HG02981 (cell line): ENCODE measurements at regions not wholly inside any gene's neighbourhood (a gene's known extent, or its start where the extent isn't known, plus 50 kb on each side); places are given as distances from the start of the nearest gene placed in this dataset.

Experiments used
- ATAC-seq: cut with Tn5 transposase; IDR thresholded peaks from one replicate; pipeline ENCODE4 v1.9.1; 2021; ENCODE audit warnings: mild to moderate bottlenecking, moderate library complexity; ENCODE audit not compliant: unreplicated experiment

DNA sequence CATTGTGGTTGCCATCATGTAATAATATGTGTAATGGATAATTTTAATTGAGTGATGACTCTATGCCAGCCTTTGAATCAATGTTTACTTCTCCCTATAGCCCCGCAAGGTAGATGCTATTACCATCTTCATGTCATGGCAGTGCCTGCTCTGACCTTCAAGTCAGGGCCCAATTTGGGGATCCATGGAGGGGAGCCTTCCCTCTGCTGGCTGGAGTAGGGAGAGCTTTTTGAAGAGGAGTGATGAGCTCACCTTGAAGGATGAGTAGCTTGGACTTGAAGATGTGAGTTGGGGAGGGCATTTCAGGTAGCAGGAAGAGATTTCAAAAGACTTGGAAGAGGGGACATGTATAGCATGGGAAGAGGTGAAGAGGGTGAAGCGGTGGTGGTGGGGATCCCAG lies 189.2 kb downstream of the FOXD2 start:
- ATAC-seq = no peak

DNA sequence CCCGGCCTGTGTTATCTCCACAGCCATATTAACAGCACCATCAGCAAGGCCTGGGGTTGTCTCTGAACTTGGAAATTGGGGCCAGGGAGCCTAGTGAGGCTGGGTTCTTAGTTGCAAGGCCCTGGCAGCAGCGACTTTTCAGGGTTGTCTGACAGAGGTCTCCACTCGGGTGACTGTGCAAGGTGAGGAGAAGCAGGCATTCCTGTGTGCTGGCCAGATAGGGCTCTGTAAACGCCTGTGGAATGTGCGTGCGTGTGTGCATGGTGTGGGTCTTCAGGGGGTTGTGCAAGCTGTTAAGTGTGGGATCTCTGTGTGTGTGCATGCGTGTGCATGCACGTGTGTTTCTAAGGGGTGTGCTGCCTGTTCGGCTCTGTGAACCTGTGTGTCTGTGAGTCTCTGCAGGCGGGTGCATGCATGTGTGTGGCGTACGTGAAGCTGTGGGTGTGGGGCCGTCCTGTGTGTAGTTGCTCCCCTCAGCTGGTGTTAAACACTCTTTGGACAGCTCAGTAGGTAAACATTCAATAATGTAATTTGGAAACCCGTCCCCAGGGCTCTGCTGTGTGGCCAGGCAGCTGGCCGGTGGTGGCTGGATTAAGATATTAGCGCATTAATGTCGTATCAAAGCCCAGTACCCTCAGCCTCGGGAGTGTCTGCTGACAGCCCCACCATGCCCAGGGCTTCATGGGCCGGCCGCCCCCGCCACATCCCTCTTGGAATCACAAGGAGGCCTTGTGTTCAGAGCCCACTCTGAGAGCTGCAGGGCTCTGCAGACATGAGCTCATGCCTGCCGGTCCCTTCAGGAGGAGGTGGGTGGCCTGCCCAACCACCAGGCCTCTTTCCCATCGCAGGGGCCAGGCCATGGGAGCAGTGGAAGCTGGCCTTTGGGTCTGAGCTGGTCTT lies 189.9 kb downstream of the FOXD2 start:
- ATAC-seq = no peak

DNA sequence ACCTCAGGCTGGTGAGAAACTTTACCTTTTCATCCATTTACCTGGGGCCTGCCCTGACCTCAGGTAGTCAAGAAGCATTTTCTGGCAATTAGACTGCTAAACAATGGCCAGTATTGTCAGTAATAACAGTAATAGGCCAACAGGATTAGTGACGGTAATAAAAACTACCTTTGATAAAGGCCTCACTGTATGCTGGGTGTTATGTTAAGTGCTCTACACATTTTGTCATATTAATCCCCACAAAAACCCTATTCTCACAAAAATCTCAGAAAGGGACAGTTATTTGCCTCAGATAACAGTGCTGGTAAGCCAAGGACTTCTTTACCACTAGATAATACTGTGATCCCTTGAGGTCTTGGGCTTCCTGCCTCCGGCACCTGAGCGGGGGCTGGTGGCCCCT lies 191.4 kb downstream of the FOXD2 start:
- ATAC-seq = no peak

DNA sequence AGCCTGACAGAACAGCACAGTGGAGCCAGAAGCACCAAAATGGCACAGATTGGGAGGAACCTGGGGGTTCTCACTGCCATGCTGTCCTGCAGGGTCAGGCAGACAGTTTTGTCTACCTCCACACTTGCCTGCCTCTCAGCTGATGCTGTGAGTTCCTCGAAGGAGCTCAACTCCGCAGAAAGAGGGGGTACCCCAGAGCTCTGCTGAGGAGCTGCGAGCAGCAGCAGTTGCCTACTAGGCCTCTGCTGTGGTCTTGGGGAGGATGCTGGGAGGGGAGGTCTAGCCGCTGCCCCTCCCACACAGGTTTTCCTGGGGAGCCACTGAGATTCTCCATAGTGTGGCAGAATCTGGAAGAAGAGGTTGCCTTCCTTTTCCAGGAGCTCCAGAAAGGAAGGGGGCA lies 192.5 kb downstream of the FOXD2 start:
- ATAC-seq = no peak

DNA sequence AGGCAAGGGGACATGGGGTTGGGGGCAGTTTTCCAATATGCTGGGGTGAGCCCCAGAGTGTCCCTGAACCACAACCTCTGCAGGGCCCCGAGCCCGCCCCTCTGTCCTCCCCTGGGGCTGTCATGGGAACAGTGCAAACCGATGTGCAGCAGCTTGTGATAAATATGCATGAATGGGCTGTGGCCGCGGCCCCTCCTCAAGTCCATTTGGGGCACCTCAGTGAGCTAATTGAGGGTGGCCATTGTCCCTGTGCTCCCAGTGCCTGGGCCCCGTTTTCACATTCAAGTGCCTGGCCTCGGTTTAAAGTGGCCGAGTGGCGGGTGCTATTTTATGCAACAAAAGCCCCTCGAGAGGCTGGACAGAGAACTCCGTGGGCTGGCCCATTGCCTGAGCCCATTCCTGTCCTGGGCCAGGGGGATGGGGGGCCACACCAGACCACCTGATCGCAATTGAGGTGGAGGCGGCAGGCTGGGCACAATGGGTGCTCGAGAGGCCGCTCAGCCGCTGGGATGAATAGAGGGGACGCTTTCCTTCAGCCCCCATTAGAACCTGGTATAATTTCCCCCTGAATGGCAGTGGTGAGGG lies 193.7 kb downstream of the FOXD2 start:
- ATAC-seq = no peak

DNA sequence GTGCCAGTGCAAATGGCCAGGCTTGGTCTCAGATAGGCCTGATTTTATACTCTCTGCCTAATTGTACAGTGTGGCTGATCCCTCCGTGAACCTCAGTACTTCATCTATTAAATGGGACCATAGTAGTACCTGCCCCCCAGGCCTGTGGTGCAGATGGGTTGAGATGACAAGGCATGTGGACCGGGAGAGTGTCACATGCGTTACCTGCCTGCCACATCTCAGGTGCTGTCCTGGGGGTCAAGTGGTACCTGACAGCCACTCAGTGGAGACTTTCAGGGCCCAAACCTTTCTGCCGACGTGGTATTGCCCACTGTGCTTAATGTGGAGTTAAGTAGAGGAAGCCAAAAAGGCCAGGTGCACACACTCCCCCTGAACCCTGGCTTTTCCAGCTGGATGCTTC lies 197.3 kb downstream of the FOXD2 start:
- ATAC-seq = no peak

GRCh38 chr1:47635597-47635996 lies 197.8 kb downstream of the FOXD2 start:
- ATAC-seq = no peak

- ATAC-seq = no peak
Observed at GRCh38 chr1:47637111-47637685, 199.4 kb downstream of the FOXD2 start.

- no peak for ATAC-seq
Observed at GRCh38 chr1:47638240-47638639, 200.4 kb downstream of the FOXD2 start.

- no peak for ATAC-seq
Observed at GRCh38 chr1:47638713-47639112, 200.9 kb downstream of the FOXD2 start.

DNA sequence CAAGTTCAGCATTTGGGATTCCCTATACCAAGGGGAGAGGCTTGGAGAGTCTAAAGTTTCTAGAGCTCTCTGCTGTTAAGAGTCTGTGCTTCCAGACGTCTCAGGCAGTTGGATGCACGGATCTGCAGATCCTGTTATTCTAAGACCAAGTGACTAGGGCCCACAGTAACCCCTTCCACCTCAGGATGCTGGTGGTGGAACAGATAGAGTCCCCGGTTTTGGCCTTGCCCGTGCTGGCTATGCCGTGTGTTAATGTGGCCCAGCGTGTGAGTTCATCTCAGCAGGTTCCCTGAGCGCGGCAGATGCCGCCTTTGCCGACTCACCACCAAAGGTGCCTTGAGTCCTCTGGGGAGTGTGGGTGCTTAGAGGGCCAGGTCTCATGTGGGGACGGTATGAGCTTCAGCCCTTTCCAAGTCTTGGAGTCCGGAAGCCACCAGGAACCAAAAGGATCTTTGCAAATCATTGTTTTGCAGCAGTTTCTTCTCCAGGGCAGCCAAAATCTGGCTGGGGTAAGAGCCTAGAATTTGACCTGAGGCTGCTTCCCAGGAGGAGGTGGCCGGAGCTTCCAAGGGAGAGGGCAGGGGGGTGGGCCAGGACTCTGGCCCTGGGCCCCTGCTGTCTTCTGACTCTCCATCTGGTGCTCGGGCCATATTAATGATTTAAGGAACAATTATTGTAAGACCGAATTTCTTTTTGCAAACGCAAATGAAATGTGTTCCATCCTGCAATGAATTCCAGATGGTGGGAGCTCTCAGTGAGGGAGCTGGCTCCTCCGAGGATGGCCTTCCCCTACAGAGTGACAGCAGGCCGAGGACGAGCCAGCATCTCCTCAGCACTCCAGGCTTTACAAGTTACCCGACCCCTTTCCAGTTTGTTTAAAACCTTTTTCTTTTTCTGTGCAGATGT lies 205.7 kb downstream of the FOXD2 start:
- ATAC-seq = no peak

GRCh38 chr1:47644212-47644573 lies 206.3 kb downstream of the FOXD2 start:
- ATAC-seq = no peak

DNA sequence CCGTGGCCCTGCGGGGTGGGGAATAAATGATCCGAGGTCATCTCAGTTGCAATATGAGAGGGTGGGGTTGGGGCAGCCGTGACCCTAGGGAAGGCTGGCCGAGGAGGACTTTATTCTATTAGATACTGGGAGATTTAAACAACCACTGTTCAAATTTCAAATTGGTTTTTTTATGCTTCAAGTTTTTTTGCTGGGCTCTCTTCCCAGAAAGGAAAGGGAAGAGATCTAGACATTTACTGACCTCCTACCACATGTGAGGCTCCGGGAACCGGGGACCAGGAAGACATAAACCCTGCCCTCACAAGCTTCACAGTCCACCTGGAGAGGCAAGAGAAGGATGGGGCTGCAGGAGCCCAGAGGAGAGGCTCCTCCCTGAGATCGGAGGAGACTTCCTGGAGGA lies 207.3 kb downstream of the FOXD2 start:
- ATAC-seq = no peak

DNA sequence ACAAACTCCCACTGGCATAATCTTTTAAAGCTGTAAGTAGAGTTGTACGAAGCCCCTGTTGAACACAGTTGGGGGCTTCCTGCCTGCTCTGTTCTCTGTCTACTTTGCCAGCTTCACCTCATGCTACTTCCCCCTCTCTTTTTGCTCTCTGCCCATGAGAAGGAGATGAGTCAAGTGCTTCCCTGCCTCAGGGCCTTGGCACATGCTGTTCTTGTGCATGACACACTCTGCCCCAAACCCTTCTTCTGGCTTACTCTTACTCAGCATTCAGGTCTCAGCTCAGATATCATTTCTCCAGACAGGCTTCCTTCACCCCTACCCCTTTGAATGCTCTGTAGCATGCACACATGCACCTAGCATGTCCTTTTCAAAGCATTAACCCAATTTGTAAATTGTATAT lies 208.8 kb downstream of the FOXD2 start:
- no peak for ATAC-seq

DNA sequence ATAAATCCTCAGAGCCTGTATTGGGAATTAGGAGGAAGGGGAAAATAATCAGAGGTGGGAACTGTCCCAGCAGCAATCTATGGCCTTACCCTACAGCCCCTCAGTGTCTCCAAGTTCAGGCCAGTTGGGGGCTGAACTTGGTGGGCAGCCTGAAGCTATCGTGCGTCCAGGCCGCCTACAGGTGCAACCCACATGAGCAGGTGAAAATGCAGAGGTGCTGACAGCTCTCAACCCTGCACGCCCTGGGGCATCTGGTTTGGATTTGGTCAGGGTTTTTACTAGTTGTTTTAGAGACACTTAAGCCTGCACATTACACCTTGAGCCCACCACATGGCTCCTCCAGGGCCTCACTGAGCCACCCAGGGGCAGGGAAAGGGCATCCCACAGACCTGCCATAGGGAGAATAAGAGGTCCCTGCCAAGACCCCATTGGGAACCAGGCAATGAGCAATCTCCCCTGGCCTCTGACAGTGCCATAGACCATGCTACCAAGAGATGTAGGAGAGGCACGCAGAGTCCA lies 209.5 kb downstream of the FOXD2 start:
- no peak for ATAC-seq

DNA sequence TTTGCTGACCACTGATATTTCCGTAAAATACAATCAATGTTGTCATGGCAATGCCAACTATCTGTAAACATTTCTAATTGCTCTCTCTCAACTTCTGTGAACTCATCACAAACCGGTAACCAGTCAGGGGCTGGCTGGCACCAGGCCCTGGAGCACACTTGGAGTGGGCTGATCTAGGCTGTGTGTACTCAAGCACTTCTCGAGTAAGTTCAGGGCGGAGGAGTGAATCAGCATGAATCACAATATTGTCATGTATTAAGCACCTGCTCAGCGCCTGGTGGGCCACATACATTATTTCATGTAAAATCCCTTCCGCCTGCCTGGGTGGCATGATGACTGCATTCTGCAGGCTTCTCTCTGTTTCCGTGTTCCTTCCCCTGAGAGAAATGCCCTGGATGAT lies 212.4 kb downstream of the FOXD2 start:
- no peak for ATAC-seq

DNA sequence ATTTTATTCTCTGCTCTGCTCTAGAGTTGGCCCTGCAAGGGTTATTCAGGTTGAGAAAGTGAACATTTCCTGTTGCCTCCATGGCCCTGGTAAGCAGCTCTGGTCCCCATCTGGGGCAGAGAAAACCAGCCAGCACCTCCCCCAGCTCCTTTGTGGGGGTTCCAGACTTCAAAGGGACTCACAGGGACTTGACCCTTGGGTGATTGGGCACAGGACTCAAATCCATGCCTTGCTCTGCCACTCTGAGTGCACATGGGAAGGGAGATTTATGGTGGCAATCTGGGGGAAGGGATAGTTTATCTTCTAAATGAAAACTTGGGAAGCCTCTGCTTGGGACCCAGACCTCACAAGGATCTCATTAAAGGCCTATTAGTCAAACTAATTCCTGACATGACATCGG lies 212.8 kb downstream of the FOXD2 start:
- ATAC-seq = no peak

DNA sequence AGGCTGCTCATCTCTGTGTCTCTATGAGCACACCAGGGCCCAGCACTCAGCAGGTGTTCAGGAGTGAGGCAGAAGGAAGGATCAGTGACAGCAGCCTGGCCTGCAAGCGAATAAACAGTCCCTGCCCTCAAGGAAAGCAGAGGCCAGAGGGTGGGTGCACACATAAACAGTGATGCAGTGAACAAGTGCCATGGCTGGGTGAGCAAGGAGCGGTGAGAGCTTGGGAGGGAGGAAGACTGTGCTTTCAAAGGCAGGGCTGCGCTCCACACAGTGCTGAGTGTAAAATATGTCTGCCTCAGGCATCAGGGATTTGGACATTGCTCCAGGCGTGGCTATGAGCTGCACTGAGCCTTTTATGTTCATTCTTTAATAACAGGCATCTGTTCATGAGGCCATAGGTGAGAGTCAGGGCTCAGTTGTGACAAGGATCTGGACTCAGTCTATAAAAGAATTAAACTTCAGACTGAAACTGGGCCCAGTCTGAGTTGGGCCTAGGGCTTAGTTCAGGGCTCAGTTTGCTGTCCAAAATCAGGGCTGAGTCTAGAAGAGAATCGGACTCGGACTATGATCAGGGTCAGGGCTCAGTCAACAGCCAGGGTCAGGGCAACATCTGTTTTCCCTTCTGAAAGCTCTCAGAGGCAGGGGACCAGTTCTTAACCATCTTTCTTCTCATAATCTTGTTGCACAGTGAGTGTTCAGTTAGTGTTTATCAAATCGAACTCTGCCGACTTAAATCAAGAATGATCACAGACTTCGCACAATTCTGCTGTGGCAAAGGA lies 213.7 kb downstream of the FOXD2 start:
- no peak for ATAC-seq

GRCh38 chr1:47655521-47656300 lies 217.9 kb downstream of the FOXD2 start:
- ATAC-seq = no peak
